GM12801 (cell line): ENCODE measurements at regions not wholly inside any gene's neighbourhood (a gene's known extent, or its start where the extent isn't known, plus 50 kb on each side); places are given as distances from the start of the nearest gene placed in this dataset.

Source experiments
- TF ChIP-seq, protein P1 (sequence below): IDR thresholded peaks from one replicate; pipeline ENCODE4 v1.5.1; 2011; ENCODE audit warnings: control low read depth; ENCODE audit not compliant: insufficient read length; ENCODE audit errors: extremely low read depth

DNA sequence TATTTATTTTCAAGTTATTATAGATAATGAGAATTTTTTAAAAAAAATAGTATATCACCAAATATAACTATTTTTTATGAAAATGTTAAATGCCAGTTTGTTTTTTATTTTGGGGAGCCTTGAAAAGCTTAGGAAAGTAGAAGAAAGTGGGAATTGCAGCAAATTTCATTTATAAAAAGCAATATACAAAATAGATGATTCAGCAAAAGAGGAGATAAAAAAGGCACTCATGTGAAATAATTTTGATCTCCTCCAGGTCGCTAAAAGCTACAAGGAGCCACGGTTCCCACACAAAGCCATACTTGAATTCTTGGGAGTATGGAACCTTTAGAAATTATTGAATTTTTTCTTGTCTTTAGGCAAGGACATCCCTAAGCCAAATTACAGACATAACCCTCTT, 625.0 kb upstream of the SGO1 start:
- TF ChIP-seq, protein P1, sequence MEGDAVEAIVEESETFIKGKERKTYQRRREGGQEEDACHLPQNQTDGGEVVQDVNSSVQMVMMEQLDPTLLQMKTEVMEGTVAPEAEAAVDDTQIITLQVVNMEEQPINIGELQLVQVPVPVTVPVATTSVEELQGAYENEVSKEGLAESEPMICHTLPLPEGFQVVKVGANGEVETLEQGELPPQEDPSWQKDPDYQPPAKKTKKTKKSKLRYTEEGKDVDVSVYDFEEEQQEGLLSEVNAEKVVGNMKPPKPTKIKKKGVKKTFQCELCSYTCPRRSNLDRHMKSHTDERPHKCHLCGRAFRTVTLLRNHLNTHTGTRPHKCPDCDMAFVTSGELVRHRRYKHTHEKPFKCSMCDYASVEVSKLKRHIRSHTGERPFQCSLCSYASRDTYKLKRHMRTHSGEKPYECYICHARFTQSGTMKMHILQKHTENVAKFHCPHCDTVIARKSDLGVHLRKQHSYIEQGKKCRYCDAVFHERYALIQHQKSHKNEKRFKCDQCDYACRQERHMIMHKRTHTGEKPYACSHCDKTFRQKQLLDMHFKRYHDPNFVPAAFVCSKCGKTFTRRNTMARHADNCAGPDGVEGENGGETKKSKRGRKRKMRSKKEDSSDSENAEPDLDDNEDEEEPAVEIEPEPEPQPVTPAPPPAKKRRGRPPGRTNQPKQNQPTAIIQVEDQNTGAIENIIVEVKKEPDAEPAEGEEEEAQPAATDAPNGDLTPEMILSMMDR = no peak

DNA sequence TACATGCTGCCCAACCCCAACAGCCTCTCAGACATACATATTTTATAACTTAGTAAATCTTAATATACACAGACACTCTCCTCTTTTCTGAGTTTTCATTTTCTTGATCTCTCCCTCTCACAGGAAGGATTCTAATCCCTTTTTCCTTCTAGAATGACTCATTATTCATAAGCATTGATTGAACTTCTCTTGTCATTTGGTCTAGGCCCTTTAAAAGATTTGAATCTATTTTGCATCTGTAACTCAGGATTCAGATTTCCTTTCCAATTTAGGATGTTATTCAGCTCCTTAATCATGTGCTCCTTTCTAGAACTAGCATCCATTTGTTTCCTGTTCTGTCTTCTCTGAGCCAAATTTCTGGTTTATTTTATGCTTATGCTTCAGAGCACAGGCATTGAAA, 624.5 kb upstream of the SGO1 start:
- TF ChIP-seq, protein P1 = no peak

- TF ChIP-seq, protein P1 = no peak
These were observed 623.4 kb upstream of the SGO1 start for GRCh38 chr3:20809356-20809755.

DNA sequence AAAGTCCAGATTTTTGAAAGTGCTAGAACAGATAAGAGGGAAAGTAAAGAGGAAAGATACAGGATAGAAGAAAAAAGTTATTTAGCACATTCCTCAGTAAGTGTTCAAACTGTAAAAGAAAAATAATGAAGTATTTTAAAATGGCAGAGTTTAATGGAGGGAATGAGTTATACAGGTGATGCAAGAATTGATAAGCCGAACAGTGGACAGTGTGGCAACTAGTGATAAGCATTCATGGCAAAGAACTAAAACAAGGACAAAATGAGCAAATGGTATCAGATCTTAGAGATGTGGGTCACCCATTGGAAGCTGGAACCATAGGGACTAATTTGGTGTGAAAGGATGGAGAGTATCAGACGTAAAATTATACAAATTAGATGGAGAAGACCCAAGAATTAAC, 622.9 kb upstream of the SGO1 start:
- TF ChIP-seq, protein P1 = no peak

DNA sequence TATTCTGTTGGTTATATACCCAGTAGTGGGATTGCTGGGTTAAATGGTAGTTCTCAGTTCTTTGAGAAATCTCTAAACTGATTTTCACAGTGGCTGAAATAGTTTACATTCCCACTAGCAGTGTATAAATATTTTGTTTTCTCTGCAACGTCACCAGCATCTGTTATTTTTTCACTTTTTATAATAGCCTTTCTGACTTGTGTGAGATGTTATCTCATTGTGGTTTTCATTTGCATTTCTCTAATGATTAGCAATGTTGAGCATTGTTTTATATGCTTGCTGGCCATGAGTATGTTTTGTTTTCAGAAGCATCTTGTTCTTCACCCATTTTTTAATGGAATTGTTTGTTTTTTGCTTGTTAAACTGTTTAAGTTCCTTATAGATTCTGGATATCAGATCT, 612.7 kb upstream of the SGO1 start:
- TF ChIP-seq, protein P1 = no peak

DNA sequence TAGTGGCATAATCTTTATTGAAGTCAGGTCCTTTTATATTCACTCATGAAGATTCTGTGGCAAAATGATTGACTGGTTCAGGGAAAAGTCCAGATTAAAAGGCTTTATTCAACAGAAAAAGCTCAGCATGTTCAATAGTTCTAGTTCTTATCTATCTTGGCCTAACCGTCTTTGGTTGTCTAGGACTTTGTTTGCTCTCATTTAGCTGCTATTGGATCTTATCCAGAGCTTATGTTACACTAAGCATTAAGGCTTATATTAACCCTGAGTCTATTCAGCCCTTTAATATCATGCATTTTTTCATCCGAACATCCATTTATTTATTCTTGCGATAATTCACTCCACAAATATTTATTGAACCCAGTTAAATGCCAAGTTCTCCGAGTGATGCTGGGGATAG, 601.0 kb upstream of the SGO1 start:
- TF ChIP-seq, protein P1 = no peak

GRCh38 chr3:20776692-20777091, 590.7 kb upstream of the SGO1 start:
- TF ChIP-seq, protein P1 = no peak

- TF ChIP-seq, protein P1 = no peak
These were observed 590.3 kb upstream of the SGO1 start for GRCh38 chr3:20776286-20776685.
